GM19395 (cell line): ENCODE measurements at regions not wholly inside any gene's neighbourhood (a gene's known extent, or its start where the extent isn't known, plus 50 kb on each side); places are given as distances from the start of the nearest gene placed in this dataset.

Source experiments
- ATAC-seq: cut with Tn5 transposase; IDR thresholded peaks from one replicate; pipeline ENCODE4 v1.9.1; 2021; ENCODE audit warnings: mild to moderate bottlenecking, moderate library complexity; ENCODE audit not compliant: unreplicated experiment

GRCh38 chr13:65095161-65096082 is 2134.7 kb downstream of the PCDH9 start:
- ATAC-seq, result no peak

GRCh38 chr13:65093357-65093756 is 2136.8 kb downstream of the PCDH9 start:
- ATAC-seq, result no peak

- ATAC-seq, result no peak
These were observed 2139.1 kb downstream of the PCDH9 start for GRCh38 chr13:65091031-65091430.

- ATAC-seq, result no peak
These were observed 2139.9 kb downstream of the PCDH9 start for GRCh38 chr13:65090186-65090585.

GRCh38 chr13:65088906-65089305 is 2141.2 kb downstream of the PCDH9 start:
- ATAC-seq, result no peak

- ATAC-seq, result no peak
These were observed 2144.2 kb downstream of the PCDH9 start for GRCh38 chr13:65085977-65086376.

GRCh38 chr13:65074248-65074647 is 2155.9 kb downstream of the PCDH9 start:
- no peak for ATAC-seq

GRCh38 chr13:65064967-65065366 is 2165.2 kb downstream of the PCDH9 start:
- ATAC-seq, result no peak

- ATAC-seq, result no peak
These were observed 2166.4 kb downstream of the PCDH9 start for GRCh38 chr13:65063753-65064152.

- no peak for ATAC-seq
These were observed 2172.2 kb downstream of the PCDH9 start for GRCh38 chr13:65057986-65058385.

- ATAC-seq, result no peak
These were observed 2175.9 kb downstream of the PCDH9 start for GRCh38 chr13:65054277-65054676.

- ATAC-seq, result no peak
These were observed 2193.1 kb downstream of the PCDH9 start for GRCh38 chr13:65036999-65037398.

- ATAC-seq, result no peak
These were observed 2194.8 kb downstream of the PCDH9 start for GRCh38 chr13:65035302-65035701.

GRCh38 chr13:65034266-65034665 is 2195.9 kb downstream of the PCDH9 start:
- ATAC-seq, result no peak

- no peak for ATAC-seq
These were observed 2197.3 kb downstream of the PCDH9 start for GRCh38 chr13:65032825-65033224.

GRCh38 chr13:65028101-65028500 is 2202.0 kb downstream of the PCDH9 start:
- no peak for ATAC-seq

- ATAC-seq, result no peak
These were observed 2203.6 kb downstream of the PCDH9 start for GRCh38 chr13:65026505-65026904.

GRCh38 chr13:65011378-65011777 is 2218.8 kb downstream of the PCDH9 start:
- no peak for ATAC-seq

GRCh38 chr13:64997438-64997837 is 2232.7 kb downstream of the PCDH9 start:
- no peak for ATAC-seq

- no peak for ATAC-seq
These were observed 2236.5 kb downstream of the PCDH9 start for GRCh38 chr13:64993514-64994164.

- ATAC-seq, result no peak
These were observed 2237.8 kb downstream of the PCDH9 start for GRCh38 chr13:64992314-64992713.

- no peak for ATAC-seq
These were observed 2245.1 kb downstream of the PCDH9 start for GRCh38 chr13:64985075-64985474.
